ENCODE measurements at regions not wholly inside any gene's neighbourhood (a gene's known extent, or its start where the extent isn't known, plus 50 kb on each side); places are given as distances from the start of the nearest gene placed in this dataset.

DNA sequence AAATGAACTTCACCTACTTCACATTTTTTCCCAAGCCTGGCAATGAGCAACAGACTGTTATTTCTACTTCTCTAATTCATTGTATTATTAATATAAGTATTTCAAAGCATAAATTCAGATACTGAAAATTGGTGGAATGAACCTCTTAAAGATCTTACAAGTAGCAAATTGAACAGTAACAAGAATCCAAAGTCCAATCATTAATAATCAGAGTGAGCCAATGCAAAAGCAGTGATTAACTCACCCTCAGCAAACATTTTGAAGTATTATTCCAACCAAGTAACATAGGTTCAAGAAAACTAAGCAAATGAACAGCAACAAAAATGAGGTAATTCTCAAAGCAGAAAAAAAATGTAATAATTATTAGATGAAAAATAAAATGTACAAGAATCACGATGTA is 288.1 kb upstream of the ZC3H15 start:
- Histone ChIP-seq H3K9ac (ENCODE audit: insufficient read depth in 1 of 2, low read depth in 2 of 2, low read length in 2 of 2) (no peak overlapping the region), H3K27me3 (ENCODE audit: control insufficient read depth in 2 of 2, insufficient read depth in 2 of 2, low read length in 2 of 2) (no peaks in the 10 kb centered on the region), H3K9me1 (ENCODE audit: control insufficient read depth, insufficient read depth, low read length) (no peaks in the 10 kb centered on the region), H3K4me1 (replicated peaks in 1 of 2; ENCODE audit: control insufficient read depth in 2 of 2, insufficient read depth in 2 of 2, low read length in 2 of 2) (no peaks in the 10 kb centered on the region), H3K9me3 (replicated peaks; ENCODE audit: control insufficient read depth, insufficient read depth, low read depth, low read length) (0 out of 2 replicates have a peak, but pooled peaks cover 2% of the 10 kb centered on the region), H3K36me3 (ENCODE audit: control insufficient read depth, insufficient read depth, low read length) (no peaks in the 10 kb centered on the region), H4K20me1 (replicated peaks; ENCODE audit: control insufficient read depth, insufficient read depth, low read length) (no peaks in the 10 kb centered on the region), H2AFZ (ENCODE audit: low read depth, low read length) (no peak overlapping the region), H3K27ac (ENCODE audit: extremely low read depth, low read depth, low read length) (no peak overlapping the region), H3K4me2 (ENCODE audit: insufficient read depth, low read length) (no peak overlapping the region), H3K4me3 (no peak overlapping the region), H3K79me2 (ENCODE audit: control insufficient read depth, insufficient read depth, low read length) (no peaks in the 10 kb centered on the region)
- TF ChIP-seq, protein P1, sequence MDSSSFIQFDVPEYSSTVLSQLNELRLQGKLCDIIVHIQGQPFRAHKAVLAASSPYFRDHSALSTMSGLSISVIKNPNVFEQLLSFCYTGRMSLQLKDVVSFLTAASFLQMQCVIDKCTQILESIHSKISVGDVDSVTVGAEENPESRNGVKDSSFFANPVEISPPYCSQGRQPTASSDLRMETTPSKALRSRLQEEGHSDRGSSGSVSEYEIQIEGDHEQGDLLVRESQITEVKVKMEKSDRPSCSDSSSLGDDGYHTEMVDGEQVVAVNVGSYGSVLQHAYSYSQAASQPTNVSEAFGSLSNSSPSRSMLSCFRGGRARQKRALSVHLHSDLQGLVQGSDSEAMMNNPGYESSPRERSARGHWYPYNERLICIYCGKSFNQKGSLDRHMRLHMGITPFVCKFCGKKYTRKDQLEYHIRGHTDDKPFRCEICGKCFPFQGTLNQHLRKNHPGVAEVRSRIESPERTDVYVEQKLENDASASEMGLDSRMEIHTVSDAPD (CRISPR knock-in tag; IDR thresholded peaks at IDR 0.05): no peak
- TF ChIP-seq GABPB2 (CRISPR knock-in tag; conservative IDR thresholded peaks at IDR 0.05) (no peak), ZNF174 (CRISPR knock-in tag; IDR thresholded peaks at IDR 0.05) (no peak), MAFG (tag; conservative IDR thresholded peaks at IDR 0.05) (no peak), DNMT1 (IDR thresholded peaks at IDR 0.05) (no peak)
- ChIA-PET POLR2A (no interaction called here), CTCF (ENCODE audit: low intra/inter-chr PET ratio) (no interaction called here)
- in situ Hi-C loops (cut with MboI): no loop called here
- no TSS peak for BruUV-seq (replicated peaks)
- DNase-seq (ENCODE audit: extremely low read depth in 1 of 4, low spot score in 3 of 4): no peak
- 0% methylated on average over 1 of the region's 1 CpG for WGBS (ENCODE audit: insufficient coverage, low coverage, missing lambda C conversion rate)
- intact Hi-C loops (cut with micrococcal nuclease): no loop called here
- no peak for ATAC-seq
- FAIRE-seq: no peak

DNA sequence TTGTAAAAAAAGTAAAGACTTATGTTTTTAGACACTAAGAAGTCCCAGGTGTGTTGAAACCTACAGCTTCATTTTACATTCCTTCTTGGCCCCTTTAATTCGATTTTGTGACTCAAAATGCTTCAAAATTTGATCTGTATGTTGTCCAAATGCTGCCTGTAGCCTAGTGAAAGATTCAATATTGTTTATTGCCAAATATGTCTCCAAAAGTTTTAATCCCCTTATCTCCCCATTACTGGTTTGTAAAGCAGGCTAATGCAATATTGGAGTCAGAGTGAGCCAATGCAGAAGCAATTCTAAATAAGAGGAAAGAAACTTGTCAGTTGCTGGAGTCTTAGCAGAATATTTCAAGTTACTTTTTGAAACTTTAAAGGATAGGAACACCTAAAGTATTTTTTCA is 287.0 kb upstream of the ZC3H15 start:
- Histone ChIP-seq H3K27ac (ENCODE audit: extremely low read depth, low read depth, low read length) (no peak overlapping the region), H3K4me1 (replicated peaks in 1 of 2; ENCODE audit: control insufficient read depth in 2 of 2, insufficient read depth in 2 of 2, low read length in 2 of 2) (no peaks in the 10 kb centered on the region), H3K36me3 (ENCODE audit: control insufficient read depth, insufficient read depth, low read length) (no peaks in the 10 kb centered on the region), H3K9me1 (ENCODE audit: control insufficient read depth, insufficient read depth, low read length) (no peaks in the 10 kb centered on the region), H3K79me2 (ENCODE audit: control insufficient read depth, insufficient read depth, low read length) (no peaks in the 10 kb centered on the region), H3K27me3 (ENCODE audit: control insufficient read depth in 2 of 2, insufficient read depth in 2 of 2, low read length in 2 of 2) (no peaks in the 10 kb centered on the region), H3K9me3 (replicated peaks; ENCODE audit: control insufficient read depth, insufficient read depth, low read depth, low read length) (0 out of 2 replicates have a peak, but pooled peaks cover 2% of the 10 kb centered on the region), H4K20me1 (replicated peaks; ENCODE audit: control insufficient read depth, insufficient read depth, low read length) (no peaks in the 10 kb centered on the region), H3K9ac (ENCODE audit: insufficient read depth in 1 of 2, low read depth in 2 of 2, low read length in 2 of 2) (no peak overlapping the region), H3K4me3 (no peak overlapping the region), H3K4me2 (ENCODE audit: insufficient read depth, low read length) (no peak overlapping the region), H2AFZ (ENCODE audit: low read depth, low read length) (no peak overlapping the region)
- intact Hi-C loops (cut with micrococcal nuclease): no loop called here
- ATAC-seq (no peak), DNase-seq (ENCODE audit: extremely low read depth in 1 of 4, low spot score in 3 of 4) (no peak), FAIRE-seq (no peak)
- POLR2A ChIA-PET: no interaction called here
- no TSS peak for BruUV-seq (replicated peaks)
- 0% methylated on average over 1 of the region's 1 CpG for WGBS (ENCODE audit: insufficient coverage, low coverage, missing lambda C conversion rate)
- no peak for TF ChIP-seq ZNF217 (CRISPR knock-in tag; IDR thresholded peaks at IDR 0.05)
- TF ChIP-seq EP400 (IDR thresholded peaks at IDR 0.05): no peak
- TF ChIP-seq, protein P2, sequence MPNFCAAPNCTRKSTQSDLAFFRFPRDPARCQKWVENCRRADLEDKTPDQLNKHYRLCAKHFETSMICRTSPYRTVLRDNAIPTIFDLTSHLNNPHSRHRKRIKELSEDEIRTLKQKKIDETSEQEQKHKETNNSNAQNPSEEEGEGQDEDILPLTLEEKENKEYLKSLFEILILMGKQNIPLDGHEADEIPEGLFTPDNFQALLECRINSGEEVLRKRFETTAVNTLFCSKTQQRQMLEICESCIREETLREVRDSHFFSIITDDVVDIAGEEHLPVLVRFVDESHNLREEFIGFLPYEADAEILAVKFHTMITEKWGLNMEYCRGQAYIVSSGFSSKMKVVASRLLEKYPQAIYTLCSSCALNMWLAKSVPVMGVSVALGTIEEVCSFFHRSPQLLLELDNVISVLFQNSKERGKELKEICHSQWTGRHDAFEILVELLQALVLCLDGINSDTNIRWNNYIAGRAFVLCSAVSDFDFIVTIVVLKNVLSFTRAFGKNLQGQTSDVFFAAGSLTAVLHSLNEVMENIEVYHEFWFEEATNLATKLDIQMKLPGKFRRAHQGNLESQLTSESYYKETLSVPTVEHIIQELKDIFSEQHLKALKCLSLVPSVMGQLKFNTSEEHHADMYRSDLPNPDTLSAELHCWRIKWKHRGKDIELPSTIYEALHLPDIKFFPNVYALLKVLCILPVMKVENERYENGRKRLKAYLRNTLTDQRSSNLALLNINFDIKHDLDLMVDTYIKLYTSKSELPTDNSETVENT (CRISPR knock-in tag; IDR thresholded peaks at IDR 0.05): no peak
- CTCF ChIA-PET (ENCODE audit: low intra/inter-chr PET ratio): no interaction called here
- in situ Hi-C loops (cut with MboI): no loop called here
